HT-29 (cell line): ENCODE measurements at regions not wholly inside any gene's neighbourhood (a gene's known extent, or its start where the extent isn't known, plus 50 kb on each side); places are given as distances from the start of the nearest gene placed in this dataset.
"Not testable (repeated sequence)": the region's sequence is repeated elsewhere in the genome, so short reads cannot be mapped to it uniquely, and the experiment has no call there.

Experiments
- DNase-seq: peaks from one replicate; pipeline ENCODE4 v3.0.0-alpha.2; 2015; ENCODE audit warnings: low spot score

GRCh38 chr15:24733659-24734058 lies 58.1 kb downstream of the NPAP1 start:
- no peak for DNase-seq

GRCh38 chr15:24734396-24734795 lies 58.8 kb downstream of the NPAP1 start:
- no peak for DNase-seq

GRCh38 chr15:24745290-24745689 lies 69.7 kb downstream of the NPAP1 start:
- DNase-seq: no peak

GRCh38 chr15:24746094-24746493 lies 70.5 kb downstream of the NPAP1 start:
- no peak for DNase-seq

GRCh38 chr15:24747376-24747775 lies 71.8 kb downstream of the NPAP1 start:
- DNase-seq: no peak

GRCh38 chr15:24748812-24749439 lies 73.4 kb downstream of the NPAP1 start:
- DNase-seq: no peak

GRCh38 chr15:24752354-24752753 lies 76.8 kb downstream of the NPAP1 start:
- DNase-seq: no peak

- no peak for DNase-seq
Measured at GRCh38 chr15:24756101-24756500, 80.5 kb downstream of the NPAP1 start.

- no peak for DNase-seq
Measured at GRCh38 chr15:24760066-24760465, 84.5 kb downstream of the NPAP1 start.

GRCh38 chr15:24761704-24762302 lies 86.2 kb downstream of the NPAP1 start:
- DNase-seq: peak; percentile 20

- no peak for DNase-seq
Measured at GRCh38 chr15:24763891-24764290, 88.3 kb downstream of the NPAP1 start.

GRCh38 chr15:24764375-24765171 lies 89.0 kb downstream of the NPAP1 start:
- DNase-seq: no peak

- no peak for DNase-seq
Measured at GRCh38 chr15:24766511-24767133, 91.0 kb downstream of the NPAP1 start.

GRCh38 chr15:24772266-24772665 lies 96.7 kb downstream of the NPAP1 start:
- DNase-seq: no peak

GRCh38 chr15:24772686-24773373 lies 97.3 kb downstream of the NPAP1 start:
- DNase-seq: no peak

- no peak for DNase-seq
Measured at GRCh38 chr15:24777307-24777706, 101.7 kb downstream of the NPAP1 start.

GRCh38 chr15:24784506-24784905 lies 108.9 kb downstream of the NPAP1 start:
- no peak for DNase-seq

GRCh38 chr15:24786347-24786746 lies 110.8 kb downstream of the NPAP1 start:
- no peak for DNase-seq

GRCh38 chr15:24802624-24803023 lies 127.0 kb downstream of the NPAP1 start:
- not testable (repeated sequence) for DNase-seq

- DNase-seq: no peak
Measured at GRCh38 chr15:24819680-24820079, 135.1 kb upstream of the SNRPN start.

- DNase-seq: no peak
Measured at GRCh38 chr15:24823473-24823872, 131.3 kb upstream of the SNRPN start.

GRCh38 chr15:24832282-24832681 lies 122.5 kb upstream of the SNRPN start:
- no peak for DNase-seq
